Amniotic stem cell (primary cell): ENCODE measurements at regions not wholly inside any gene's neighbourhood (a gene's known extent, or its start where the extent isn't known, plus 50 kb on each side); places are given as distances from the start of the nearest gene placed in this dataset.
"Not testable (repeated sequence)": the region's sequence is repeated elsewhere in the genome, so short reads cannot be mapped to it uniquely, and the experiment has no call there.

ENCODE experiments used
- DNase-seq: peaks from one replicate; lab custom pipeline; 2025; lab: John Stamatoyannopoulos, UW

- DNase-seq, result no peak
Measured at GRCh38 chr7:80018941-80019808, 115.5 kb upstream of the GNAI1 start.

GRCh38 chr7:80017101-80017698, 117.4 kb upstream of the GNAI1 start:
- DNase-seq, result no peak

GRCh38 chr7:80014511-80014910, 120.1 kb upstream of the GNAI1 start:
- no peak for DNase-seq

- DNase-seq, result no peak
Measured at GRCh38 chr7:80008039-80008438, 126.6 kb upstream of the GNAI1 start.

DNA sequence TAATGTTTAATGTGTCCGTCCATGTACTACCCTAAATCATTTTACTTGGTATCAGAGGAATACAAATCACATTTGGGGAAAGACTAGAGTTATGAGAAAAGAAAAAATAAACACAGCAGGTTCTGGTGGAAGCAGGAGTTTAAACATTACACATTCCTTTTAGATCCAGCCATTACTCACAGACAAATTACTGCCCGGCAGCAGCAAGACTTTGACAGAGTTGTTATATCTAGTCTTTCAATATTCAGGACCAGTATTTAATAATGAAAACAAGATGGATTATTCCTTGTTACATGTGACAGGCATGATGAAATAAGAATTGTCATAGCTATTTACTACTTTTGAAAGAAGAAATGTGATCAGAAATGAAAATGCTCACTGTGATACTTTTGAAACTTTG, 131.8 kb upstream of the GNAI1 start:
- DNase-seq, result no peak

- no peak for DNase-seq
Measured at GRCh38 chr7:79998363-79998762, 136.3 kb upstream of the GNAI1 start.

- DNase-seq, result no peak
Measured at GRCh38 chr7:79997345-79997744, 137.3 kb upstream of the GNAI1 start.

DNA sequence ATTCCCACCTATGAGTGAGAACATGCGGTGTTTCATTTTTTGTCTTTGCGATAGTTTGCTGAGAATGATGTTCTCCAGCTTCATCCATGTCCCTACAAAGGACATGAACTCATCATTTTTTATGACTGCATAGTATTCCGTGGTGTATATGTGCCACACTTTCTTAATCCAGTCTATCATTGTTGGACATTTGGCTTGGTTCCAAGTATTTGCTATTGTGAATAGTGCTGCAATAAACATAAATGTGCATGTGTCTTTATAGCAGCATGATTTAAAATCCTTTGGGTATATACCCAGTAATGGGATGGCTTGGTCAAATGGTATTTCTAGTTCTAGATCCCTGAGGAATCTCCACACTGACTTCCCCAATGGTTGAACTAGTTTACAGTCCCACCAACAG, 138.9 kb upstream of the GNAI1 start:
- DNase-seq, result not testable (repeated sequence)

DNA sequence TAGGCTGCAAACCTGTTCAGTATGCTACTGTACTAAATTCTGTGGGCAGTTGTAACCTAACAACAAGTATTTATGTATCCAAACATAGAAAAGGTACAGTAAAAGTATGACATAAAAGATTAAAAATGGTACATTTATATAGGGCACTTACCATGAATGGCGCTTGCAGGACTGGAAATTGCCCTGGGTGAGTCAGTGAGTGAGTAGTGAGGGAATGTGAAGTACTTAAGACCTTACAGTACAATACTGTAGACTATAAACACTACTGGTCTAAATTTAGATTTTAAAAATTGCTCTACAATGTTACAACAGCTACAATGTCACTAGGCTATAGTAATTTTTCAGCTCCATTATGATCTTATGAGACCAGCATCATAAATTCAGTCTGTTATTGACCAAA, 146.0 kb upstream of the GNAI1 start:
- no peak for DNase-seq

DNA sequence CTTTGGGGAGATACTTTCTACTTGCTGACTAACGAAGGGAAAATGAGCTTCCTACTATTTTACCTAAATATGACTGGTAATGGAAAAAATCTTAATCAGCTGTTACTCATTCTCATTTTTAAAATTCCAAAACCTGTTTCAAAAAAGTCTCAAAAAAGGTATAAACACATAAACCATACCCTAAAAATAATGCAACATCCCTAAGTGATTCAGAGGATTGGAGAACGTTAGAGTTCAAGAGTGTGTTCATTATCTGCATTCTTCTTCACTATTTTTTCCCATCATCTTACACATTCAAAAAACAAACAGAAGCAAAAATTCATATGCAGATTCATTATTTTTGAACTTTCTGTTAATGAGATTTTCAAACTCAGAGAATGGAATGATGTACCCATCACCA, 150.4 kb upstream of the GNAI1 start:
- no peak for DNase-seq

DNA sequence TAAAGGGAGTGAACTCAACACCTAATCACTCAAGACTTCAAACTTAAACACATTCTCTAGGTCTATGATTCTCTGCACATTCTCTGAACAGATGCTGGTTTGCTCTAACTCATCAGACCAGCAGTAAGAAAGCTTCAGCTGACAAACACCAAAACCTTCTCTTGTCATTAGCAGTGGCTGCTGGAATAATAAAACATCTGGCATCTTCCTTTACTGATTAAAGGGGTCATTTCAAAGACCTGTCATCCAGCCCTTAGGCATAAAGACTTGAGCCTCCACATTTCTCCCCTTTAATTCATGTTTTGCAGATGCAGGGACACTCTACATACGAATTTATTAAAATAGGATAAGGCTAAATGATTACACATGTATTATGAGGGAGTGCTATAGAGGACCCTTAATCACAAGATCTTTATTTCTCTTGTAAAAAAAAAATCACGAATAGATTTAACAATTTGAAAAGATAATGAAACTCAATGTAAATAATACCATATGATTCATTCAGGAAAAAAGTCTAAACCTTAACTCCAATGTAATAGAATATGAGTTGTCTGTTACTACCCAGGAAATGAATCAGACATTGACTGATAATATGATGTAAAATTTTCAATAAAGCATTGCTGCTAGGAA, 152.4 kb upstream of the GNAI1 start:
- DNase-seq, result no peak

- DNase-seq, result no peak
Measured at GRCh38 chr7:79980376-79980775, 154.3 kb upstream of the GNAI1 start.

DNA sequence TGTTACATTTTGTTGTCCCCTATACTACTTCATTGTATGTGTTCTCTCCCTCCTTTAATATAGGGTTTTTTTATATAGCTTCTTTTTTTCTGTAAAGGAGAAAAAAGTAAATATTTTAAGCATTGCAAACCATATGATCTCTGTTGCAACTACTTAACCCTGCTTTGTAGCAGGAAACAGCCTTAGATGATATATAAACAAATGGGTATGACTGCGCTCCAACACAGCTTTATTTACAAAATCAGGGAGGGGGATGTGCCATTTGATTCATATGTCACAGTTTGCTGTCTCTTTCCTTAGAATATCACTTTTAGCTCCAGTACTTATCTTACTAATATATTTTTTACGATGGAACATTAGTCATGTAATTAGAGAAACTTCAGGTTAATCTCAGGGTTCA, 155.2 kb upstream of the GNAI1 start:
- DNase-seq, result no peak

- no peak for DNase-seq
Measured at GRCh38 chr7:79977481-79977880, 157.2 kb upstream of the GNAI1 start.

DNA sequence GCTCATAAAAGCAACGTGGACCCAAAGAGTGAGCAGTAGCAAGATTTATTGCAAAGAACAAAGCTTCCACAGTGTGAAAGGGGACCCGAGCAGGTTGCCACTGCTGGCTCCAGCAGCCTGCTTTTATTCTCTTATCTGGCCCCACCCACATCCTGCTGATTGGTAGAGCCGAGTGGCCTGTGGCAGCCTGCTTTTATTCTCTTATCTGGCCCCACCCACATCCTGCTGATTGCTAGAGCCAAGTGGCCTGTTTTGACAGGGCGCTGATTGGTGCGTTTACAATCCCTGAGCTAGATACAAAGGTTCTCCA, 158.0 kb upstream of the GNAI1 start:
- not testable (repeated sequence) for DNase-seq

- not testable (repeated sequence) for DNase-seq
Measured at GRCh38 chr7:79975986-79976710, 158.5 kb upstream of the GNAI1 start.

GRCh38 chr7:79973455-79973854, 161.2 kb upstream of the GNAI1 start:
- no peak for DNase-seq

DNA sequence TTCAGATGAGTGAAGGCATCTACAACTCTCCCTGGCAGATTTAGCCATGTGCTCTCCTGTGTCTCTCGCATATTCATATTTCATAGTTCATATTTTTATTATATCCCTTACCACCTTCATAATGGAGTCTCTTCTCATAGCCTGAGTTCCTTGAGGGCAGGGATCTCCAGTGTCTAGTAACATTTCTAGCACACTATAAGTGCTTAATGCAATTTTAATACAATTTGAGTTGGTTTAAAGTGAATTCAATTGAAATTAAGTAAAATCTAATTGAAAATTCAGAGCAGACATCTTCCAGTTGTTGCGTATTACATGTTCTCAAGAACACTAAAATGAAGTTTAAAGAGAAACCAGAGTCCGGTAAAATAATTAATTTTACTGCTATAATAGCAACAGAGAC, 163.6 kb upstream of the GNAI1 start:
- no peak for DNase-seq

- DNase-seq, result no peak
Measured at GRCh38 chr7:79968894-79969293, 165.7 kb upstream of the GNAI1 start.

DNA sequence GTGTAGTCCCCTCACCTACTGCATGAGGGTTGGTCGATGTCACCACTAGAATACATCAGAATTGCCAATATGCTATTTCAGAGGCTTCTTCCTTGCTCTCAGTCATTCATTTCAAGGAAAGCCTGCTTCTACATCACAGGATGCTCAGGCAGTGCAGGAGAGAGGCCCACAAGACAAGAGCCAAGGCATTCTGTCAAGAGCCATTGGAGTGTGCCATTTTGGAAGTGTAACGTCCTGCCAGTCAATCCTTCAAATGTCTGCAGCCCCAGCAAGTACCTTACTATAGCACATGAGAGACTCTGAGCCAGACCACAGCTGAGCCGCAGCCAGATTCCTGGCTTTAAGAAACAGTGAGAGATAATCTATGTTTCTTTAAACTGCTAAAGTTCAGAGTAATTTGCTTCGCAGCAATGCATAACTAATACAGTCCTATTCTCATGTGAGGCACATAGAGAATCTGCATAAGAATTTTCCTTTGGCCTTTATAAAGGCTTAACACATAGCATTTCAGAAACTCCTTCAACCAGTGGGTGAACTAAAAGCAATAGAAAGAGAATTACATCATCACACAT, 166.5 kb upstream of the GNAI1 start:
- DNase-seq, result no peak

DNA sequence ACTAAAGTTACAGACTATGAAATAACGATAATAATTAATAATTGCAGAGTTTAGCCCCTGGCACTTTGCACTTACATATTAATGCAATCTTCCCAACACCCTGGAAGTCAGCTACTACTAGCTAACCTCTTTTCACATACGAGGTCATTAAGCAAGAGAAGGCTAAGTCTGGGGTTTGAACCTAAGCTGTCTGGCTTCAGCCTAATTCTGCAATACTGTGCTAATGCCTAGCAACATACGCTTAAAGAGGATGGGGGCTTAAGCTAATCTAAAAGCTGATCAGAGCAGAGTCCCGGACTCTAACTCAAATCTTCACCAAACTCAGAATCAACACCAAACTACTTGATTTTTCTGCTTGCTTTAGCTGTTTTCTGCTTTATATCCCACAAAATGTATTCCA, 168.7 kb upstream of the GNAI1 start:
- DNase-seq, result no peak

GRCh38 chr7:79964463-79964862, 170.2 kb upstream of the GNAI1 start:
- DNase-seq, result no peak
